IMR-90 (cell line): ENCODE measurements at regions not wholly inside any gene's neighbourhood (a gene's known extent, or its start where the extent isn't known, plus 50 kb on each side); places are given as distances from the start of the nearest gene placed in this dataset.

Experiments used
- ATAC-seq: fragments of 200-7000 bp; cut with Tn5 transposase; 2 replicates; pipeline ENCODE4 v1.9.1; 2020; ENCODE audit warnings: low read depth, mild to moderate bottlenecking, moderate library complexity
- BruUV-seq: library from RNA; stranded (reverse); fragments of 400-500 nt; replicated peaks from 2 replicates; lab custom pipeline; 2021; lab: Mats Ljungman, UMichigan
- CTCF ChIA-PET: fragments of 300-600 bp; formaldehyde crosslinking; extraction: SDS; loops from one replicate; lab custom pipeline; 2021; ENCODE audit warnings: antibody characterized with exemption; lab: Yijun Ruan, JAX
- POLR2A ChIA-PET: fragments of 300-600 bp; sonication (Branson Sonifier 250); formaldehyde crosslinking; loops from one replicate; lab custom pipeline; 2022; ENCODE audit warnings: antibody characterized with exemption; ENCODE audit not compliant: unreplicated experiment; lab: Charles Lee
- DNase-seq: peaks from one replicate; pipeline ENCODE4 v3.0.0; 2013
- H2AFZ ChIP-seq: replicated peaks from 2 replicates; pipeline ENCODE3; 2013; ENCODE audit warnings: low read length, mild to moderate bottlenecking; ENCODE audit not compliant: poor library complexity
- H2AK5ac ChIP-seq: 2 replicates; pipeline ENCODE4 v1.6.1; 2013; ENCODE audit warnings: low read depth, low read length, inconsistent platforms
- H2AK9ac ChIP-seq: replicated peaks from 2 replicates; pipeline ENCODE3; 2013; ENCODE audit warnings: mild to moderate bottlenecking, low read depth, low read length, moderate library complexity; ENCODE audit not compliant: poor library complexity
- H2BK120ac ChIP-seq: 2 replicates; pipeline ENCODE4 v1.6.1; 2013; ENCODE audit warnings: low read depth, low read length, inconsistent platforms
- H2BK15ac ChIP-seq: 3 replicates; pipeline ENCODE4 v1.6.1; 2013; ENCODE audit warnings: low read depth, low read length, inconsistent platforms
- H2BK20ac ChIP-seq: 2 replicates; pipeline ENCODE4 v1.6.1; 2013; ENCODE audit warnings: low read depth, mild to moderate bottlenecking, inconsistent platforms, low read length, moderate library complexity
- H2BK5ac ChIP-seq: 2 replicates; pipeline ENCODE4 v1.6.1; 2013; ENCODE audit warnings: mild to moderate bottlenecking, low read depth, low read length, inconsistent platforms; ENCODE audit not compliant: poor library complexity, severe bottlenecking
- H3K14ac ChIP-seq: replicated peaks from 2 replicates; pipeline ENCODE4 v1.6.1; 2013; ENCODE audit warnings: low read depth, low read length, inconsistent platforms
- H3K18ac ChIP-seq: 2 replicates; pipeline ENCODE4 v1.6.1; 2013; ENCODE audit warnings: low read depth, low read length, control low read depth
- H3K23ac ChIP-seq: 2 replicates; pipeline ENCODE4 v1.6.1; 2013; ENCODE audit warnings: low read depth, low read length, inconsistent platforms
- H3K27ac ChIP-seq: 2 replicates; pipeline ENCODE4 v1.5.1; 2013; ENCODE audit warnings: mild to moderate bottlenecking, control low read depth, low read length; ENCODE audit not compliant: insufficient read depth
- H3K27me3 ChIP-seq: 2 replicates; pipeline ENCODE4 v1.6.1; 2013; ENCODE audit warnings: low read length; ENCODE audit not compliant: control insufficient read depth, insufficient read depth
- H3K36me3 ChIP-seq: 2 replicates; pipeline ENCODE4 v1.6.1; 2013; ENCODE audit warnings: low read length, mixed read lengths; ENCODE audit not compliant: control insufficient read depth, insufficient read depth
- H3K4ac ChIP-seq: 2 replicates; pipeline ENCODE4 v1.6.1; 2013; ENCODE audit warnings: low read depth, low read length, inconsistent platforms
- H3K4me1 ChIP-seq: 2 replicates; pipeline ENCODE4 v1.6.1; 2013; ENCODE audit warnings: low read length, mixed read lengths; ENCODE audit not compliant: control insufficient read depth, insufficient read depth
- H3K4me2 ChIP-seq: 2 replicates; pipeline ENCODE4 v1.6.1; 2013; ENCODE audit warnings: low read depth, mild to moderate bottlenecking, control low read depth, low read length, moderate library complexity
- H3K4me3 ChIP-seq: 2 replicates; pipeline ENCODE4 v1.5.1; 2013; ENCODE audit warnings: low read depth, mild to moderate bottlenecking, control low read depth, low read length, moderate library complexity; ENCODE audit not compliant: insufficient read depth
- H3K56ac ChIP-seq: 2 replicates; pipeline ENCODE4 v1.6.1; 2013; ENCODE audit warnings: low read length, inconsistent platforms; ENCODE audit not compliant: insufficient read depth; ENCODE audit errors: extremely low read depth
- H3K79me1 ChIP-seq, 2 experiments: 2 replicates each; pipeline ENCODE4 v1.6.1; 2013; ENCODE audit warnings: low read length in 2 of 2, inconsistent platforms in 1 of 2, low read depth in 1 of 2
- H3K9ac ChIP-seq: 2 replicates; pipeline ENCODE4 v1.6.1; 2013; ENCODE audit warnings: low read depth, low read length, control low read depth
- H3K9me1 ChIP-seq: 2 replicates; pipeline ENCODE4 v1.6.1; 2013; ENCODE audit warnings: low read length, inconsistent platforms; ENCODE audit not compliant: insufficient read depth
- H3K9me3 ChIP-seq: 2 replicates; pipeline ENCODE4 v1.6.1; 2013; ENCODE audit warnings: low read length; ENCODE audit not compliant: control insufficient read depth, insufficient read depth
- H4K20me1 ChIP-seq: 2 replicates; pipeline ENCODE4 v1.6.1; 2013; ENCODE audit warnings: low read length, inconsistent platforms; ENCODE audit not compliant: insufficient read depth
- H4K5ac ChIP-seq: 2 replicates; pipeline ENCODE4 v1.6.1; 2013; ENCODE audit warnings: mild to moderate bottlenecking, low read depth, low read length, control low read depth
- H4K8ac ChIP-seq, 2 experiments: 2 replicates each; pipeline ENCODE4 v1.6.1; 2013; ENCODE audit warnings: low read depth in 2 of 2, low read length in 2 of 2, control low read depth in 1 of 2, inconsistent platforms in 1 of 2
- H4K91ac ChIP-seq: 2 replicates; pipeline ENCODE4 v1.6.1; 2013; ENCODE audit warnings: low read depth, low read length, inconsistent platforms; ENCODE audit not compliant: insufficient read depth
- CEBPB ChIP-seq: IDR thresholded peaks from 2 replicates; pipeline ENCODE4 v1.6.1; 2012; ENCODE audit warnings: low read depth, low read length, improper control_type of control experiment
- FOS ChIP-seq: fragments of 150-350 bp; IDR thresholded peaks from 2 replicates; pipeline ENCODE4 v1.6.1; 2016; ENCODE audit warnings: low read depth, low read length
- WGBS, 2 experiments: methylation state at CpG; one replicate each; pipeline versions ENCODE4 v1.1.5 to v1.1.7; 2013; ENCODE audit warnings: missing lambda C conversion rate in 2 of 2; ENCODE audit not compliant: insufficient read length in 1 of 2; ENCODE audit errors: extremely low coverage in 2 of 2; 5-methylcytosine and 5-hydroxymethylcytosine counted together
- dilution Hi-C: fragments of 300-500 bp; cut with HindIII; formaldehyde crosslinking; loops from one replicate; pipeline ENCODE4 v1.14.3; 2018; ENCODE audit warnings: low sequenced_read_pairs; ENCODE audit not compliant: unreplicated experiment
- in situ Hi-C: fragments of 300-500 bp; cut with MboI; formaldehyde crosslinking; loops from 3 replicates; pipeline ENCODE4 v1.14.3; 2019; ENCODE audit warnings: low sequenced_read_pairs, inconsistent platforms, mixed read lengths
- intact Hi-C: fragments of 100-400 bp; cut with micrococcal nuclease; formaldehyde crosslinking; loops from 2 replicates; pipeline ENCODE4 v1.10.0; 2022

DNA sequence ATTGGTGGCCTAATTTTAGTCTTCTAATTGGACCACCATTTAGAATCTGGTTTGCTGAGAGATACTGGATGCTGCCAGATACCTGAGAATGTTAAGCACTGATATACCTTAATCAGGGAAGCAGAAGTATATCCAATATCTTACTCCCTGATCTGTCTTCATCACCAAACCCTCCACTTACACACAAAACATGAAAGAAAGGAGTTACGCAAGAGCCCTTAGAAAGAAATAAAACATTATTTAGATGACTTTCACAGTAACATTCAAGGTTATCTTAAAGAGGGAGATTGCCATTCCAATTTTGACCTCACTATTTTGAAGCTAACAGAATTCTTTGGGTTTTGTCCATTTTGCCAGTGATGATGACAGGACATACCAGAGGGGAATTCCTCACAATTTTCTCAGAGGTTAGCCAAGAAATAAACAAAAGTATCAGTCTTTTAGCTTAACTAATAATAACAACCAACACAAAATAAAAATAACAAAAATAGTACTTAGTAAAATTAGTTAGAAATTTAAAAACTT is 496.1 kb downstream of the NFIB start:
- Histone ChIP-seq H4K8ac (no peak overlapping the region), H3K4me2 (no peak overlapping the region), H3K9ac (no peak overlapping the region), H3K36me3 (no peaks in the 10 kb centered on the region), H2AK9ac (no peak overlapping the region), H3K4ac (no peak overlapping the region), H2AFZ (no peak overlapping the region), H2BK20ac (no peak overlapping the region), H2AK5ac (no peak overlapping the region), H3K56ac (no peak overlapping the region), H3K79me1 (no peaks in the 10 kb centered on the region), H2BK15ac (no peak overlapping the region), H3K14ac (no peak overlapping the region), H3K9me1 (no peaks in the 10 kb centered on the region), H4K5ac (no peak overlapping the region), H3K27me3 (no peaks in the 10 kb centered on the region), H4K20me1 (no peaks in the 10 kb centered on the region), H4K91ac (no peak overlapping the region), H2BK5ac (no peak overlapping the region), H3K4me3 (no peak overlapping the region), H3K9me3 (no peaks in the 10 kb centered on the region), H3K18ac (no peak overlapping the region), H3K23ac (no peak overlapping the region), H2BK120ac (no peak overlapping the region), H3K4me1 (no peaks in the 10 kb centered on the region), H3K27ac (no peak overlapping the region)
- WGBS, 2 experiments = no CpG with 5 or more reads among the region's 1 CpG
- in situ Hi-C loops = no loop called here
- ChIA-PET CTCF (no interaction called here), POLR2A (no interaction called here)
- dilution Hi-C loops = no loop called here
- intact Hi-C loops = no loop called here
- ATAC-seq (no peak), DNase-seq (peak; percentile 3)
- BruUV-seq = no TSS peak
- TF ChIP-seq FOS (no peak), CEBPB (peak; percentile 70)
